ENCODE measurements at regions not wholly inside any gene's neighbourhood (a gene's known extent, or its start where the extent isn't known, plus 50 kb on each side); places are given as distances from the start of the nearest gene placed in this dataset.

- TF ChIP-seq POLR2A (IDR thresholded peaks at IDR 0.05) (no peak), CTCF (IDR thresholded peaks at IDR 0.05 in 4 of 5, conservative IDR thresholded peaks at IDR 0.05 in 1 of 5) (no peak)
- no peaks in the 10 kb centered on the region for H3K36me3 ChIP-seq
- no peaks in the 10 kb centered on the region for H3K27me3 ChIP-seq
- ATAC-seq: no peak
- no peak overlapping the region for H3K4me3 ChIP-seq
- in situ Hi-C loops (cut with MboI; ENCODE audit: low sequenced_read_pairs in 4 of 4): no loop called here
- DNase-seq: no peak
- H3K9me3 ChIP-seq: no peaks in the 10 kb centered on the region
- H3K4me1 ChIP-seq: no peaks in the 10 kb centered on the region
- intact Hi-C loops (cut with DNase I; ENCODE audit: low total_unique reads): no loop called here
- no peak overlapping the region for H3K27ac ChIP-seq
Measured at GRCh38 chr5:155872629-155873220, 454.2 kb upstream of the SGCD start.

DNA sequence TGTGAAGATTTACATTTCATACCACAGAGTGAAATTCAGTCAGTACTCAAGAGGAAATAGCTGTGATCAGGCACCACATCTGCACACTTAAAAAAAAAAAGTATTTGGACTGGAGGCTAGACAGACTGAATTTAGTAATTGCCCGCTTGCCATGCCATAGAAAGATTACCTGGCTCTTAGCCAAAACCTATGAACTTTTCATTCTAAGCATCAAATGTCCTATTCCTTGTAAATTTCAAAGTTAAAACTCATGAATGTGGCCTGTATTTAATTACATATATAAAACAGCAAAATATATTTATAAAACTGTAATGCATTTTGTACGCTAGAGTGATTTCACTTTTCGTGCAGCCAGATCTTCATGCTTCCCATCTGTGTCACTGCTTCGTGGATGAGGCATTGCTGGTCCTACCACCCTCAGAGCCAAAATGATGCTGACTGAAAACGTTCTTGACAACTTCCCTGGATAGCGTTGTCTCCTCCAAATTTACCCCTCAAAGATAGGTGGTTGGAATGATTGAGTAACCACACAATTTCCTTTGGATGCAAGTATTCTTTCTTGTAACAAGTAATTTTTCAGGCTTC is 447.9 kb upstream of the SGCD start:
- intact Hi-C loops (cut with DNase I; ENCODE audit: low total_unique reads) (no loop called here), in situ Hi-C loops (cut with MboI; ENCODE audit: low sequenced_read_pairs in 4 of 4) (no loop called here)
- no peak overlapping the region for H3K27ac ChIP-seq
- DNase-seq: no peak
- H3K27me3 ChIP-seq: no peaks in the 10 kb centered on the region
- H3K36me3 ChIP-seq: no peaks in the 10 kb centered on the region
- ATAC-seq: no peak
- no peak for TF ChIP-seq CTCF (IDR thresholded peaks at IDR 0.05 in 4 of 5, conservative IDR thresholded peaks at IDR 0.05 in 1 of 5)
- H3K4me1 ChIP-seq: no peaks in the 10 kb centered on the region
- H3K9me3 ChIP-seq: no peaks in the 10 kb centered on the region
- H3K4me3 ChIP-seq: no peak overlapping the region

DNA sequence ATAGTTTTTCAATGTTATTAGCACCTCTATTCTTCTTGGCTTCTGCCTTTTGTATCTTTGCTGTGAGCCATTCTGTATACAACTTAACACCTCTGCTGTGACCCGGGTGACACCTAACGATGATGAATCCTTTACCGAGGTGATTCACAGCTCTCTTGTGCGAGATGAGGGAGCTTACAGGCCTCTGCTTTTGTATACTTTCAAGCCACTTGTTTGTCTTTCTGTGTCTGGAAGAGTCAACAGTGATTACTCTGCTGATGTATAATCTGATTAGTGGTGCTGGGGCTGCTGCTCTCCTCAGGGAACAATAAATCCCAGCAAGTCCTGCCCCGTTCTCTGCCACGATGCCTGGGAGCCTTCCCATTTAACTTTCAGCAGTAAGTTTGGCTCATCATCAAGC is 442.9 kb upstream of the SGCD start:
- no peak overlapping the region for H3K4me3 ChIP-seq
- no peaks in the 10 kb centered on the region for H3K36me3 ChIP-seq
- ATAC-seq: no peak
- no peaks in the 10 kb centered on the region for H3K9me3 ChIP-seq
- H3K4me1 ChIP-seq: no peaks in the 10 kb centered on the region
- H3K27ac ChIP-seq: no peak overlapping the region
- no peak for DNase-seq
- intact Hi-C loops (cut with DNase I; ENCODE audit: low total_unique reads) (no loop called here), in situ Hi-C loops (cut with MboI; ENCODE audit: low sequenced_read_pairs in 4 of 4) (no loop called here)
- no peak for TF ChIP-seq POLR2A (IDR thresholded peaks at IDR 0.05)
- TF ChIP-seq CTCF (IDR thresholded peaks at IDR 0.05 in 4 of 5, conservative IDR thresholded peaks at IDR 0.05 in 1 of 5): no peak
- no peaks in the 10 kb centered on the region for H3K27me3 ChIP-seq

DNA sequence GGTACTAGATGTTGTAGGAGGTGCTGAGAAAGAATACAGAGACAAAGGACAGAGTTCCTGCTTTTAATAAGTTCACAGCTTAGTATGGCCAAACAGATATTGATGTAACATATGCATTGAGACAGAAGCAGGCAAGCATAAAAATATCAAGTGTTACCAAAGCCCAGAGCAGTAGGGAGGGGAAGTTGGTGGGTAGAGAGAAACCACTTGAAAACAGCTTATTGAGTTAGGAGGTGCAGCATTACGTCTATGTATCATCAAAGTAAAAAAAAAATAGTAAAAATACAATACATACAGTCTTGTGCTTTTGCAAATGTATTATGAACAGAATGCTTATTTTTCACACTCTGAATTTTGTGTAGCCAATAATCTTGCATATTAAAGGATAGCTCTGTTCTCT is 441.8 kb upstream of the SGCD start:
- no peak for TF ChIP-seq POLR2A (IDR thresholded peaks at IDR 0.05)
- no peak for TF ChIP-seq CTCF (IDR thresholded peaks at IDR 0.05 in 4 of 5, conservative IDR thresholded peaks at IDR 0.05 in 1 of 5)
- Histone ChIP-seq H3K27me3 (no peaks in the 10 kb centered on the region), H3K4me1 (no peaks in the 10 kb centered on the region), H3K36me3 (no peaks in the 10 kb centered on the region), H3K27ac (no peak overlapping the region), H3K9me3 (no peaks in the 10 kb centered on the region), H3K4me3 (no peak overlapping the region)
- no peak for DNase-seq
- ATAC-seq: no peak
- in situ Hi-C loops (cut with MboI; ENCODE audit: low sequenced_read_pairs in 4 of 4) (no loop called here), intact Hi-C loops (cut with DNase I; ENCODE audit: low total_unique reads) (no loop called here)

All from gastrocnemius medialis (tissue), 4 donors.